ENCODE measurements at regions not wholly inside any gene's neighbourhood (a gene's known extent, or its start where the extent isn't known, plus 50 kb on each side); places are given as distances from the start of the nearest gene placed in this dataset.

GRCh38 chr12:88746386-88746785 is 166.1 kb upstream of the KITLG start:
- no peak overlapping the region for H3K9ac ChIP-seq
- no peaks in the 10 kb centered on the region for H3K79me2 ChIP-seq
- H3K27me3 ChIP-seq (ENCODE audit: control insufficient read depth, insufficient read depth, low read length): no peaks in the 10 kb centered on the region
- H2AFZ ChIP-seq: no peak overlapping the region
- TF ChIP-seq CTCF (IDR thresholded peaks at IDR 0.05): no peak
- no peaks in the 10 kb centered on the region for H3K36me3 ChIP-seq (ENCODE audit: control insufficient read depth, insufficient read depth, low read length)
- H3K9me3 ChIP-seq (ENCODE audit: control insufficient read depth, low read length): no peaks in the 10 kb centered on the region
- no peak overlapping the region for H3K4me3 ChIP-seq (ENCODE audit: low read depth, low read length)
- no peak overlapping the region for H3K4me2 ChIP-seq (ENCODE audit: low read length)
- H3K27ac ChIP-seq: no peak overlapping the region
- no peaks in the 10 kb centered on the region for H3K4me1 ChIP-seq

GRCh38 chr12:88743946-88744685 is 163.8 kb upstream of the KITLG start:
- no peak for TF ChIP-seq CTCF (IDR thresholded peaks at IDR 0.05)
- H3K4me3 ChIP-seq (ENCODE audit: low read depth, low read length): no peak overlapping the region
- no peaks in the 10 kb centered on the region for H3K9me3 ChIP-seq (ENCODE audit: control insufficient read depth, low read length)
- no peaks in the 10 kb centered on the region for H3K79me2 ChIP-seq
- no peaks in the 10 kb centered on the region for H3K36me3 ChIP-seq (ENCODE audit: control insufficient read depth, insufficient read depth, low read length)
- no peaks in the 10 kb centered on the region for H3K4me1 ChIP-seq
- no peaks in the 10 kb centered on the region for H3K27me3 ChIP-seq (ENCODE audit: control insufficient read depth, insufficient read depth, low read length)
- H3K27ac ChIP-seq: no peak overlapping the region
- no peak overlapping the region for H3K4me2 ChIP-seq (ENCODE audit: low read length)
- no peak overlapping the region for H3K9ac ChIP-seq
- H2AFZ ChIP-seq: no peak overlapping the region

DNA sequence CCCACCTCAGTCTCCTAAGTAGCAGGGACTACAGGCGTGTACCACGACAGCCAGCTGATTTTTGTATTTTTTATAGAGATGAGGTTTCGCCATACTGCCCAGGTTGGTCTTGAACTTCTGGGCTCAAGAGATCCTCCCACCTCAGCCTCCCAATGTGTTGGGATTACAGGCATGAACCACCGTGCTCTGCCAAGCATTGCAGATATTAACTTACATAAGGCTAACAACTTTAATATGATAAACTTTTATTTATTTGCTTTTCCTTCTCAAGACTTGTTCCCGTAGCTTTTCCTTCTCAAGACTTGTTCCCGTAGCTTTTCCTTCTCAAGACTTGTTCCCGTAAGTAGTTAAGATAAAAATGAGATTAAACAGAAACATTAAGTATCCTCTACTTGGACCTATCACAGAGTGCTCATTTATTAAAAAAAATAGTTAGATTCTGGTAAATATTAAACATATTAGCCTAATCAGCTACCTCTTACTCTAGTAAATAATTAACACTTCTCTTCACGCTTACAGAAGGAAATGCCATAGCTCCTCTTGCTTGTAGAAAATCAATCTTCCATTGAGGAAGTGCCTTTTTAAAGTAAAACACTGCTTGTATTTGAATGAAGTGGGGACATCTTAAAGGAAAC is 157.7 kb upstream of the KITLG start:
- no peak overlapping the region for H3K27ac ChIP-seq
- H3K4me3 ChIP-seq (ENCODE audit: low read depth, low read length): no peak overlapping the region
- no peaks in the 10 kb centered on the region for H3K4me1 ChIP-seq
- H3K9ac ChIP-seq: no peak overlapping the region
- H2AFZ ChIP-seq: no peak overlapping the region
- H3K9me3 ChIP-seq (ENCODE audit: control insufficient read depth, low read length): no peaks in the 10 kb centered on the region
- no peaks in the 10 kb centered on the region for H3K36me3 ChIP-seq (ENCODE audit: control insufficient read depth, insufficient read depth, low read length)
- H3K4me2 ChIP-seq (ENCODE audit: low read length): no peak overlapping the region
- no peak for TF ChIP-seq CTCF (IDR thresholded peaks at IDR 0.05)
- no peaks in the 10 kb centered on the region for H3K79me2 ChIP-seq
- no peaks in the 10 kb centered on the region for H3K27me3 ChIP-seq (ENCODE audit: control insufficient read depth, insufficient read depth, low read length)

DNA sequence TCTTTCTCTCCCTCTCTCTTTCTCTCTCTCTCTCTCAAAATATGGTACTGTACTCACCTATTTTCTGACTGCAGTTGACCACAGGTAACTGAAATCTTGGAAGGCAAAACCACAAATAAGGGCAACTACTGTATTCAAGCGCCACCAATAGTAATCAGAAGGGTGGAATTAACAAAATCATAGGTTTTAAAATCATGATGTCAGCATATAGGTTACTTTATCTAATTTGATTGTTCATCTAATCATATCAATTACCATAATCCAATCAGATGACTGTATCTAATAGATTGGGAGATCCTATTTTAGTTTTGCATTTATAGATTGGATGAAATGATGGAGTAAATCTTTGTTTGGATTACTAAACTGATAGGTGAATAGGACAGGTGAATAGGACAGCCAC is 155.8 kb upstream of the KITLG start:
- H3K9ac ChIP-seq: no peak overlapping the region
- no peak for TF ChIP-seq CTCF (IDR thresholded peaks at IDR 0.05)
- no peak overlapping the region for H3K4me2 ChIP-seq (ENCODE audit: low read length)
- no peak overlapping the region for H3K4me3 ChIP-seq (ENCODE audit: low read depth, low read length)
- H3K27ac ChIP-seq: no peak overlapping the region
- H3K9me3 ChIP-seq (ENCODE audit: control insufficient read depth, low read length): no peaks in the 10 kb centered on the region
- no peaks in the 10 kb centered on the region for H3K4me1 ChIP-seq
- H3K79me2 ChIP-seq: no peaks in the 10 kb centered on the region
- no peaks in the 10 kb centered on the region for H3K27me3 ChIP-seq (ENCODE audit: control insufficient read depth, insufficient read depth, low read length)
- H2AFZ ChIP-seq: no peak overlapping the region
- H3K36me3 ChIP-seq (ENCODE audit: control insufficient read depth, insufficient read depth, low read length): no peaks in the 10 kb centered on the region

DNA sequence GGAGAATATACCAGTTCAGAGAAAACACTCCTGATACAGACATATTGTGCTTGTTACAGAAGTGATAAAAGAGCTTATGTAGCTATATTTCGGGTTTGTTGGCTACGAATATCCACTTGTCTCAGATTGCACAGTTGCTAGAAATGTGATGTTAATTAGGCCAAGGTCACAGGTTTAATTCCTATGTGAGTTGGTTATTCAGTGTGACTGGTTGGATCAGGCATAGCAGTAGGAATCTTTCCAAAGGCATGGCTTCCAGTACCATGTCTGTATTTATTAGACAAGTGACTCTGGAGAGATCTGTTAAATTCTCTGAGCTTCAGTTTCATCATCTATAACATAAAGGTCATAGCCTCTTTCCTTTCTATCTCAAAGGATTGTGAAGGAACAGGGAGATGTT is 152.7 kb upstream of the KITLG start:
- Histone ChIP-seq H3K4me2 (ENCODE audit: low read length) (no peak overlapping the region), H3K4me3 (ENCODE audit: low read depth, low read length) (no peak overlapping the region), H3K79me2 (no peaks in the 10 kb centered on the region), H3K9ac (no peak overlapping the region), H3K36me3 (ENCODE audit: control insufficient read depth, insufficient read depth, low read length) (no peaks in the 10 kb centered on the region), H2AFZ (no peak overlapping the region), H3K27me3 (ENCODE audit: control insufficient read depth, insufficient read depth, low read length) (no peaks in the 10 kb centered on the region), H3K9me3 (ENCODE audit: control insufficient read depth, low read length) (no peaks in the 10 kb centered on the region), H3K4me1 (no peaks in the 10 kb centered on the region), H3K27ac (no peak overlapping the region)
- TF ChIP-seq CTCF (IDR thresholded peaks at IDR 0.05): no peak
